Ammon's horn (tissue), 1 donor: ENCODE measurements at regions not wholly inside any gene's neighbourhood (a gene's known extent, or its start where the extent isn't known, plus 50 kb on each side); places are given as distances from the start of the nearest gene placed in this dataset.
"Not testable (repeated sequence)": the region's sequence is repeated elsewhere in the genome, so short reads cannot be mapped to it uniquely, and the experiment has no call there.

Experiments used
- DNase-seq: peaks from one replicate; pipeline ENCODE4 v3.0.0-alpha.2; 2016; ENCODE audit warnings: low spot score

GRCh38 chr15:87672309-87673288 is 583.9 kb downstream of the NTRK3 start:
- DNase-seq, result peak; percentile 28

GRCh38 chr15:87671289-87671688 is 585.2 kb downstream of the NTRK3 start:
- no peak for DNase-seq

- peak; percentile 55 for DNase-seq
Measured at GRCh38 chr15:87669846-87670245, 586.7 kb downstream of the NTRK3 start.

- DNase-seq, result not testable (repeated sequence)
Measured at GRCh38 chr15:87668768-87669564, 587.6 kb downstream of the NTRK3 start.

GRCh38 chr15:87667643-87668042 is 588.9 kb downstream of the NTRK3 start:
- no peak for DNase-seq

GRCh38 chr15:87662575-87662974 is 594.0 kb downstream of the NTRK3 start:
- DNase-seq, result no peak

GRCh38 chr15:87661454-87662355 is 594.8 kb downstream of the NTRK3 start:
- no peak for DNase-seq

- no peak for DNase-seq
Measured at GRCh38 chr15:87660251-87661129, 596.0 kb downstream of the NTRK3 start.

- DNase-seq, result no peak
Measured at GRCh38 chr15:87656372-87656771, 600.2 kb downstream of the NTRK3 start.

- no peak for DNase-seq
Measured at GRCh38 chr15:87653646-87654045, 602.9 kb downstream of the NTRK3 start.

GRCh38 chr15:87649175-87649574 is 607.4 kb downstream of the NTRK3 start:
- no peak for DNase-seq

GRCh38 chr15:87648278-87648677 is 608.3 kb downstream of the NTRK3 start:
- no peak for DNase-seq

GRCh38 chr15:87645723-87646122 is 610.8 kb downstream of the NTRK3 start:
- no peak for DNase-seq

GRCh38 chr15:87642997-87643396 is 613.5 kb downstream of the NTRK3 start:
- DNase-seq, result not testable (repeated sequence)

GRCh38 chr15:87639305-87640011 is 617.1 kb downstream of the NTRK3 start:
- no peak for DNase-seq

- DNase-seq, result peak; percentile 19
Measured at GRCh38 chr15:87638554-87639083, 617.9 kb downstream of the NTRK3 start.

- no peak for DNase-seq
Measured at GRCh38 chr15:87634361-87634760, 622.2 kb downstream of the NTRK3 start.

GRCh38 chr15:87633525-87633924 is 623.0 kb downstream of the NTRK3 start:
- no peak for DNase-seq

GRCh38 chr15:87632364-87632763 is 624.2 kb downstream of the NTRK3 start:
- no peak for DNase-seq

GRCh38 chr15:87631775-87632174 is 624.8 kb downstream of the NTRK3 start:
- no peak for DNase-seq
